DOHH2 (cell line): ENCODE measurements at regions not wholly inside any gene's neighbourhood (a gene's known extent, or its start where the extent isn't known, plus 50 kb on each side); places are given as distances from the start of the nearest gene placed in this dataset.

Experiments
- H3F3A ChIP-seq: fragments of 200-600 bp; sonication (generic), shearing (Covaris generic); 2 replicates; pipeline ENCODE4 v1.6.0; 2016; ENCODE audit warnings: antibody characterized with exemption, mild to moderate bottlenecking; ENCODE audit not compliant: control insufficient read depth, insufficient read depth
- H3K27ac ChIP-seq: fragments of 200-600 bp; sonication (generic); 2 replicates; pipeline ENCODE4 v1.5.1; 2014; ENCODE audit warnings: low read depth, mild to moderate bottlenecking, low read length, moderate library complexity
- H3K27me3 ChIP-seq: fragments of 200-600 bp; sonication (generic); 2 replicates; pipeline ENCODE4 v1.6.1; 2014; ENCODE audit warnings: mild to moderate bottlenecking, low read length, mixed read lengths; ENCODE audit not compliant: control insufficient read depth
- H3K36me3 ChIP-seq: fragments of 200-600 bp; sonication (generic); 2 replicates; pipeline ENCODE4 v1.6.1; 2014; ENCODE audit warnings: mild to moderate bottlenecking, low read length, moderate library complexity, mixed read lengths; ENCODE audit not compliant: control insufficient read depth
- H3K4me1 ChIP-seq: fragments of 200-600 bp; sonication (generic); 2 replicates; pipeline ENCODE4 v1.6.1; 2014; ENCODE audit warnings: mild to moderate bottlenecking, low read length, mixed read lengths; ENCODE audit not compliant: control insufficient read depth
- H3K4me2 ChIP-seq: fragments of 200-600 bp; sonication (generic); 2 replicates; pipeline ENCODE4 v1.6.0; 2014; ENCODE audit warnings: mild to moderate bottlenecking, low read length, moderate library complexity
- H3K4me3 ChIP-seq: fragments of 200-600 bp; sonication (generic); 2 replicates; pipeline ENCODE4 v1.5.1; 2014; ENCODE audit warnings: mild to moderate bottlenecking, low read length, mixed read lengths
- H3K79me2 ChIP-seq: fragments of 200-600 bp; sonication (generic); 2 replicates; pipeline ENCODE4 v1.6.1; 2014; ENCODE audit warnings: mild to moderate bottlenecking, low read length, mixed read lengths; ENCODE audit not compliant: control insufficient read depth
- H3K9me2 ChIP-seq: fragments of 200-600 bp; sonication (generic); replicated peaks from 2 replicates; pipeline ENCODE4 v1.6.1; 2014; ENCODE audit warnings: mild to moderate bottlenecking, low read length, mixed read lengths; ENCODE audit not compliant: control insufficient read depth
- H3K9me3 ChIP-seq: fragments of 200-600 bp; sonication (generic); 2 replicates; pipeline ENCODE4 v1.6.1; 2014; ENCODE audit warnings: antibody characterized with exemption, low read length, mixed read lengths; ENCODE audit not compliant: control insufficient read depth, insufficient read depth
- H4K20me1 ChIP-seq: fragments of 200-600 bp; sonication (generic); 2 replicates; pipeline ENCODE4 v1.6.0; 2014; ENCODE audit warnings: low read depth, mild to moderate bottlenecking, antibody characterized with exemption, low read length, moderate library complexity; ENCODE audit not compliant: control insufficient read depth, insufficient read depth
- CTCF ChIP-seq: fragments of 200-600 bp; sonication (generic); IDR thresholded peaks from one replicate; pipeline ENCODE4 v1.5.1; 2014; ENCODE audit warnings: antibody characterized with exemption, mild to moderate bottlenecking, low read depth, low read length; ENCODE audit not compliant: poor library complexity, severe bottlenecking
- EZH2phosphoT487 ChIP-seq: fragments of 200-600 bp; sonication (generic); IDR thresholded peaks from 2 replicates; pipeline ENCODE4 v1.6.1; 2017; ENCODE audit warnings: borderline replicate concordance, mild to moderate bottlenecking, antibody characterized with exemption, low read length, moderate library complexity, mixed read lengths

DNA sequence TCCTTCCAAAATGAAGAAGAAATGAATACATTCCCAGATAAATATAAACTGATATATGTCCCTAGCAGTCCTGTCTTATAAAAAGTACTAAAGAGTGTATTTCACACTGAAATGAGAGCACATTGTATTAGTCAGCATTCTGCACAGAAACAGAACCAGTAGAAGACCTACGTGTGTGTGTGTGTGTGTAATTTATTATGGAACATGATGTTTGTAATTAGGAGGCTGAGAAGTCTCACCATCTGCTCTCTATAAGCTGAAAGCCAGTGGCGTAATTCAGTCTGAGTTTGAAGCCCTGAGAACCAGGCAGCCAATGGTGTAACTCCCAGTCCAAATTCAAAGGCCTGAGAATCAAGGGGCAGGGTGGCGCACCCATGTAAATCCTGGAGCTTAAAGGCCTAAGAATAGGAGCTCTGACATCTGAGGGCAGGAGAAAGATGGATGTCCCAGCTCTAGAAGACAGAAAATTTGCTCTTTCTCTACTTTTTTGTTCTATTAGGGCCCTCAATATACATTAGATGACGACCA is 146.5 kb upstream of the LYPLAL1 start:
- Histone ChIP-seq H3K27ac (no peak overlapping the region), H3K4me3 (no peak overlapping the region), H4K20me1 (no peaks in the 10 kb centered on the region), H3K4me1 (no peaks in the 10 kb centered on the region), H3K79me2 (no peaks in the 10 kb centered on the region), H3K36me3 (no peaks in the 10 kb centered on the region), H3F3A (no peaks in the 10 kb centered on the region), H3K9me2 (no peaks in the 10 kb centered on the region), H3K27me3 (no peaks in the 10 kb centered on the region), H3K9me3 (no peaks in the 10 kb centered on the region), H3K4me2 (no peak overlapping the region)
- TF ChIP-seq EZH2phosphoT487 (no peak), CTCF (no peak)

DNA sequence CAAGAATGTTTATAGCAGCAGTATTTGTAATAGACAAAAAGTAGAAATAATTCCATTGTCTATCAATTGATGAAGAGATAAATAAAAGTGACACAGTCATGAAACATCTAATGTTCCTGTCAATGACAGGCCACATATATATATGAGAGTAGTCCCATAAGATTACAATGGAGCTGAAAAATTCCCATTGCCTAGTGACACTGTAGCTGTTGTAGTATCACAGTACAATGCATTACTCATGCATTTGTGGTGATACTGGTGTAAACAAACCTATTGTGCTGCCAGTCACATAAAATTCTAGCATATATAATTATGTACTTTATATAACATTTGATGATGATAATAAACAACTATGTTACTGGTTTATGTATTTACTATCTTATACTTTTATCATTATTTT is 141.9 kb upstream of the LYPLAL1 start:
- Histone ChIP-seq H3K36me3 (no peaks in the 10 kb centered on the region), H3F3A (no peaks in the 10 kb centered on the region), H3K4me1 (no peaks in the 10 kb centered on the region), H3K4me2 (no peak overlapping the region), H3K27ac (no peak overlapping the region), H3K9me2 (no peaks in the 10 kb centered on the region), H3K9me3 (no peaks in the 10 kb centered on the region), H4K20me1 (no peaks in the 10 kb centered on the region), H3K79me2 (no peaks in the 10 kb centered on the region), H3K4me3 (no peak overlapping the region), H3K27me3 (no peaks in the 10 kb centered on the region)
- TF ChIP-seq CTCF: no peak
- TF ChIP-seq EZH2phosphoT487: no peak

DNA sequence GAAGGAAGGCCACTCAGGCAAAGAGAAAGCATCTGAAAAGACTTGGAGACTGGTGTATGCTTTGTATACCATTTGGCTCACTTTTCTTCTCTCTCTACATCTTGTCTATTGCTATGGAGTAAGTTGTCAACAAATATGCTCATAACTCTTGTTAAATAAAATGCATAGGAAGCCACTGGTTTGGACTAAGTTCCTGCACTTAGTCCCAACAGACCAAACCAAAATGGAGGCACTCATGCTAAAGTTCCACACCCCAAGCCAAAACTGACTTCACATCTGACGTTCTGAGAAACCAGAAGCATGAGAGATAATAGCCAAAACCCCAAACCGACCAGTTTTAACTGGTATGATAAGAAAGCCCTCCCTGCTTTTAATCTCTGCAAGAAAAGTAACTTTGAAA is 135.3 kb upstream of the LYPLAL1 start:
- TF ChIP-seq EZH2phosphoT487 (no peak), CTCF (no peak)
- H3K27ac ChIP-seq: no peak overlapping the region

More for the DNA sequence above, 135.3 kb upstream of the LYPLAL1 start:
- Histone ChIP-seq H3K27me3 (no peaks in the 10 kb centered on the region), H3K4me1 (no peaks in the 10 kb centered on the region), H3K9me2 (no peaks in the 10 kb centered on the region), H3K79me2 (no peaks in the 10 kb centered on the region), H3K4me2 (no peak overlapping the region), H4K20me1 (no peaks in the 10 kb centered on the region), H3K36me3 (no peaks in the 10 kb centered on the region), H3K9me3 (no peaks in the 10 kb centered on the region), H3F3A (no peaks in the 10 kb centered on the region), H3K4me3 (no peak overlapping the region)
